ENCODE measurements at regions not wholly inside any gene's neighbourhood (a gene's known extent, or its start where the extent isn't known, plus 50 kb on each side); places are given as distances from the start of the nearest gene placed in this dataset.
"Not testable (repeated sequence)": the region's sequence is repeated elsewhere in the genome, so short reads cannot be mapped to it uniquely, and the experiment has no call there.

DNA sequence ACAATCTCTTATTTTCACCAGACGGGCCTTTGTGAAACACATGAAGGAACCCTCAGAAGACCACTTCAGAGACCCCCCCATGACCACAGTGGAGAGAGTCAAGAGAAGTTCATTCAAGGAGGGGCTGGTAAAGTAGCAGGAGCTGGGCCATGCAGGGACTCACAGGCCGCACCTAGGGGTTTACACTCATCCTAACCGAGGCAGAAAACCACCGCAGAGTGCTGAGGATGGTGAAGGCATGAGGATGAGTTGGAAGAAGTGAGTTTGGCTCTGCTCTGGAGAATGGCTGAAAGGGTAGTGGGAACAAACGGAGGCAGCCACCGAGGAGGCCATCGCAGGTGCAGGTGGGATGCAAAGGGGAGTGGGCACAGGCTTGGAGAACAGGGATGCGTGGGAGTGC is 1046.9 kb downstream of the UQCRFS1 start:
- no peak for DNase-seq (ENCODE audit: low read depth in 2 of 2)

DNA sequence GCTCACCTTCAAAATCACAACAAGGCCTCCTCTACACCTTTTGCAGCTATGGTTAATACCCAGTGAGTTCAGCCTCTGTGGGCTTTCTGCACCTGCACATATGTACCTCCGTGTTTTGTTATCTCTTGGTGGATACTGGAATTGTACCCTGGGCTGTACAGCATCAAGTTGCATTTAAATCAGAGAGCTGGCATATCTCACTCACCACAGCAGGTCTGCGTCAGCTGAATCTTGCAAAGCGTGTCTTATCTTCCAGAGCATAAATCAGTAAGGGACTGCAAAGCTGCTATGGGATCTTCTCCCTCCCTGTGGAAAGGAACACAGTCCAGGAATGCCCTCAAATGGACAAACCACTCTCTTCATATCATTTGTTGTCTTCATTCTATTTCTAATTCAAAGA is 1048.7 kb downstream of the UQCRFS1 start:
- no peak for DNase-seq (ENCODE audit: low read depth in 2 of 2)

DNA sequence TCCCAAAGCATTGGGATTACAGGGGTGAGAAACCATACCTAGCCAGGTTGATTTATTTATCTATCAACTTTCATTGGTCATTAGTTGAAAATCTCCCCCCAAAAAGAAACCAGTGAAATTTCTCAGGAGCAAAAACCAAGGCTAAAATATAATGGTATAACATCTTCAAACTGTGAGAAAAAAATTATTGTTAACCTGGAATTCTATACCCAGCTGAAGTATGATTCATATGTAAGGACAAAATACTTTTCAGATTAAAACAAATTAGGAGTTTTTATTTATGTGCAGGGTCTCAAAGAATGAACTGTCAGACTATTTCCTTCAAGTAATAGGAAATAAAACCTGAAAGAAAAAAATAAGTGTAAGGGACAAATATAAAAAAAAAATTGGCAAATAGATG is 1053.9 kb downstream of the UQCRFS1 start:
- no peak for DNase-seq (ENCODE audit: low read depth in 2 of 2)

DNA sequence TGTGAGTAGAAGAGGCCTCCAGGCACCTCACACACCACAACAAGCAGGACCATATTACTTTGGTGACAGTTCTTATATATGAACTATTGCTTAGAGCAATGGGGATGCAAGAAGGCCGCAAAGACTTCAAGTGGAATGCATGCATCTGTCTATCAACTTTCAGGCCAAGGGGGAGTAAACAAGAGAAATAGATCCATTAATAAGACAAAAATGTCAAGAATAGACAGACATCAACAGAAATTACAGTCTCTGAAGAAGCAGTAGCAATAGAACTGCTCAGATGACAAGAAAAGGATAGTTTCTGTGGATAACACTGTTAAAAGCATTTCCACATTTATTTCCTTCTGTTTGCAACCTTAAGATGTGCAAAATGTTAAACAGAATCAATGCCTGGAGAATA is 1057.7 kb downstream of the UQCRFS1 start:
- DNase-seq (ENCODE audit: low read depth in 2 of 2) = no peak

DNA sequence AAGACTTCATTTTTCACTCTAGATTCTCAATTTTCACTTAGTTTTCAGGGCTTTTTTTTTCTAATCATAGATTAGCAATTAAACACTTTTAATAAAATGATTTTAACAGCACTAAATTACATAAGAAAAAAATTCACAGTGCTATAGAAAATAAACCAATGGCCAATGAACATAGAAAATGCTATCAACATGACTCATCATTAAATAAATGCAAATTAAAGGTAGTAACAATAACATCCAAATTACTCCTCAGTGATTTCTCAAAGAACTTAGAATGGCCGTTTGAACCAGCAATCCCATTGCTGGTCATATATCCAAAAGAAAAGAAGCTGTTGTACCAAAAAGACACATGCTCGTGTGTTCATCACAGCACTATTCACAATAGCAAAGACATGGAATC is 1058.9 kb downstream of the UQCRFS1 start:
- no peak for DNase-seq (ENCODE audit: low read depth in 2 of 2)

DNA sequence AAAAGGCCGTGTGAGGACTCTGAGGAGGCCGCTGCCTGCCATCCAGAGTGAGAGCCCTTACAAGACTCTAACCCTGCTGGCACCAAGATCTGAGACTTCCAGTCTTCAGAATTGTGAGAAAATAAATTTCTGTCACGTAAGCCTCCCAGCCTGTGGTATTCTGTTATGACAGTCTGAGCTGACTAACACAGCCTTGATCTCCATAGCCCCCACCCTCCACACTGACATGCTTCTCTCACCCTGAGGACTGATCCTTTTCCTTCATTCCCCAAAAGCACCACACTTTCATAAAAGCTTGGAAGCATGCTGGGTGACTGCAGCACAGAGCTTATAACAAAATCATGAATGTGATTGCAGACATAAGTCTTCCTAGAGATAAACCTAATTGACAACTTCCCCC is 1059.8 kb downstream of the UQCRFS1 start:
- no peak for DNase-seq (ENCODE audit: low read depth in 2 of 2)

DNA sequence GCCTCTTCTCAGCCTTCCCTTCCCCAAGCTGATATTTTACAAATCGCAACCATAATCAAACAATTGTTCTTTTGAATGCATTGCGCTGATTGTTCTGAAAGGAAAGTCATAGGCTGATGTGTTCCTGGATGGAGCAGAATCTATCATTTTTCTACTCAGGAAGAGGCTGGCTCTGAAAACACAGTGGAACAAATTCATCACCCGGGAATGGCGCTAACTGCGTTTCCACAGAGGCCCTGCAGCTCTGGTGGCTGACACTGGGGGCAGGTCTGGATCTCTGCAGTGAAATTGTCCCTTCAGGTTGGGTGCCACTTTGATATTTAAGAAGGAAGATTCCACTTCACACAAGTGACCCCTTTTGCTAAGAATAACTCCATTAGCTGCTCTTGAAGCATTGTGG is 1060.8 kb downstream of the UQCRFS1 start:
- no peak for DNase-seq (ENCODE audit: low read depth in 2 of 2)

DNA sequence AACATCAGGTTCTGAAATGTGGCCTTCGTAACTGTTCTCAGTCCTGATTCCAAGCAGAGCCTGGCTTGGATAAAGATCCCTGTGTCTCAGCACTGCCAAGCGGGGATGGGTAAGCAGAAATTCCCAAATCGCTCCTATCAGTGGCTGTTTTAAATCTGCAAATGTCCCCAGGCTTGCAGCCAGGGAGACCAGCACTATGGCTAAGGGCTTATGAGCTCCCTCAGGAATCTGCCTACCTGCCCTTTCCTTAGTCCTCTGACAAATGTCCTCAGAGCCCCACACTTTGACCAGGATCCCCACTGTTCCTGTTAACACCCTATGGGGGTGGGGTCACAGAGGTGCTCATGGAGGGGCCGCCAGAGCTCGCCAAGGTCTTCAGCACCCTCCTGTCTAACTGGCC is 1062.8 kb downstream of the UQCRFS1 start:
- DNase-seq (ENCODE audit: low read depth in 2 of 2) = no peak

DNA sequence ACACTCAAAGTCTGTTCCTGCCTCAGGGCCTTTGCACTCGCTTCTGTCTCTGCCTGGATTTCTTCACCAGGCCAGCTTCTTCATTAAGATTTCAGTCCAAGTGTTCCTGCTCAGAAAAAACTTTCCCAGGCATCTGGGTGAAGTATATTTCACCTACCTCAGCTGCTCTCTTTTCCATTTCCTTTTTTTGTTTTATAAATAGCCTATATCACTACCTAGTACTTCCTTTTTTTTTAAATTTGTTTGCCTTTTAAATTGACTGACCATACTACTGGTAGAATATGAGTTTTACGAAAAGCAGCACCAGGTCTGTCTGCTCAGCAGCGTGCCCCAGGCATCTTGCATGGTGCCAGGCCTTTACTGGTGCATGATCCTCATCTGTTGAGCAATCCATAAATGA is 1064.4 kb downstream of the UQCRFS1 start:
- DNase-seq (ENCODE audit: low read depth in 2 of 2) = no peak

DNA sequence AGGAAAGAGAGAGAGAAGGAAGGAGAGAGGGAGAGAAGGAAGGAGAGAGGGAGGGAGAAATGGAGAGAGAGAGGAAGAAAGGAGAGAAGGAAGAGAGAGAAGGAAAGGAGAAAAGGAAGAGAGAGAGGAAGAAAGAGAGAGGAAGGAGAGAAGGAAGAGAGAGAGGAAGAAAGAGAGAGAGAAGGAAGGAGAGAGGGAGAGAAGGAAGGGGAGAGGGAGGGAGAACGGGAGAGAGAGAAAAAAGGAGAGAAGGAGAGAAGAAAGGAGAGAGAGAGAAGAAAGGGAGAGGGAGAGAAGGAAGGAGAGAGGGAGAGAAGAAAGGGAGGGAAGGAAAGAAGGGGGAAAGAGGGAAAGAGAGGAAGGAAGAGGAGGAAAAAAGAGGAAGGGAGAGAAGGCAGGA is 1070.7 kb downstream of the UQCRFS1 start:
- DNase-seq (ENCODE audit: low read depth in 2 of 2) = no peak

DNA sequence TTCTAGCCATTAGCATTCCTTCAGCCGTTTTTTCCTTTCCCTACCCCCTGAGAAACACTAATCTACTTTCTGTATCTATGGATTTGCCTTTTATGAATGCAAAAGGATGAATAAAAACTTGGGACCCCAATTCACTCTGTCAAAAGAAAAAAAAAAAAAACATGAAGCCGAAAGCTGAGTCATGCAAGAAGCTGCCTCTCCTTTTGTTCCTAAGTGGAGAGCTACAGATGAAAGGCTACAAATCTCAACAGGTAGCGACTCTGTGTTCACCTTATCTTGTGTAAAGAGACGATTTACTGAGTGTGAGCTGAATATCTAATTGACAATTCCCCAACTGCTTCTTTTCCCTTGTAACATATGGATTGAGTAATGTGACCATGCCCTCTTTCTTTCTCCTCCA is 1072.8 kb downstream of the UQCRFS1 start:
- DNase-seq (ENCODE audit: low read depth in 2 of 2) = no peak

DNA sequence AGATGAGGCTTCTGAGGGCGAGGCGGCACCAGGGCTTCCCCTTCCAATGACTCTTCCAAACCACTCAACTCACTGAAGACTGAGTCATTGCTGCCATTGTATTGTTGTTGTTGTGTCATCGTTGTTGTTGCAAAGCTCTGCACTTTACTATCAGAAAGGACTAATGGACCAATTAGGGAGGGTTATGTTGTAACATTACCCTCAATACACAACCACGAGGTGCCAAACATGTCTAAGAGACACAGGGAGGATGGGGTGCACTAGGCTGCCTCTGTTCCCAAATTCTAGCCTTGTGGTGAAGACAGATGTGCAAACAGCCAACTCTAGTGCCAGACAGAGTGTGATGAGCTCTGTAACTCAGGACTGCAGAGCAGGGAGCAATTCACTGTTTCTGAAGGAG is 1075.2 kb downstream of the UQCRFS1 start:
- no peak for DNase-seq (ENCODE audit: low read depth in 2 of 2)

DNA sequence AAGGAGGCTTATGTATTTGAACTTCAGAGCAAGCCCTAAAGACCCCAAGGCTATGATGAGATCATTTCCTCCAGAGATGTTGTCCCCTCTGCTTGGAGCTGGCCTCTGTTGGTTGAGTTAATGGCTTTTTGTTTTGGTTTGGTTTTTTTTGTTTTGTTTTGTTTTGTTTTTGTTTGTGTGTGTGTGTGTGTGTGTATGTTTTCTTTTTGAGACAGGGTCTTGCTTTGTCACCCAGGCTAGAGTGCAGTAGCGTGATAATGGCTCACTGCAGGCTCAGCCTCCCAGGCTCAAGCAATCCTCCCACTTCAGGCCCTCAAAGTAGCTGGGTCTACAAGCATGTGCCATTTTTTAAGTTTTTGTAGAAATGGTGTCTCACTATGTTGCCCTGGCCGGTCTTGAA is 1076.2 kb downstream of the UQCRFS1 start:
- DNase-seq (ENCODE audit: low read depth in 2 of 2) = no peak

DNA sequence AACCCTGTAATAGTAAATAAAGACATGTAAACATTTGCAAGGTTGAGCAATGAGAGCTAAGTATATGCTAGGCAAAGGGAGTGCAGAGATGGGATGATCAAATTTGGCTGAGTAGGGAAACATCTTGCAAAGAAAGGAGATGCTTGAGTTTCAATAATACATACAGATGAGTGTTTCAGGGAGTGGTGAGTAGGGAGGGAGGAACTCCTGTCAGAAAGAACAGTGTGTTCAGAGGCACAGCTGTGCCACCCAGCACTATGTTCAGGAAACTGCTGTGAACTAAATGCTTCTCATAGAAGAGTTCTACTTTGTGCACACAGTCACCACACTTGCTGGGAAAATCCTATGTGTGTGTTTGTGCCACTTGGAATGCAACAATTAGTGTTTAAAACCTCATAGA is 1077.1 kb downstream of the UQCRFS1 start:
- no peak for DNase-seq (ENCODE audit: low read depth in 2 of 2)

DNA sequence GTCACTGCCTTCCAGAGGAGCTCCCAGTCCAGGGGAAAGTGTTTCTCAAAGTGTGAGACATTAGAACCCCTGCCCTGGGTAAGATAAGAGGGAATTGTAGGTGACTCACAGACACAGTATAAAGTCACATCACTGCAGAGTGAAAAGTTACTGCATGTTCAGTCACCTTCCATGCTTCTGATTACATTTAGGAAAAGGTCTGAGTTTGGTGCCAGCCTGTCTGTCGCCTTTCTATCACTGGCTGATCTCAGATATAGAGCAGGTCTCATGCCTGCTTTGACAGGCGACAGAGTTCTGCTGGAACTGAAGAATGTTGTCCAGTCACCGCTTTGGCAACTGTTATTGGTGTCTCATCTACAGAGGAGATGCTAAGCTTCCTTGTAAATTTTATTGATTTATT is 1078.6 kb downstream of the UQCRFS1 start:
- no peak for DNase-seq (ENCODE audit: low read depth in 2 of 2)

DNA sequence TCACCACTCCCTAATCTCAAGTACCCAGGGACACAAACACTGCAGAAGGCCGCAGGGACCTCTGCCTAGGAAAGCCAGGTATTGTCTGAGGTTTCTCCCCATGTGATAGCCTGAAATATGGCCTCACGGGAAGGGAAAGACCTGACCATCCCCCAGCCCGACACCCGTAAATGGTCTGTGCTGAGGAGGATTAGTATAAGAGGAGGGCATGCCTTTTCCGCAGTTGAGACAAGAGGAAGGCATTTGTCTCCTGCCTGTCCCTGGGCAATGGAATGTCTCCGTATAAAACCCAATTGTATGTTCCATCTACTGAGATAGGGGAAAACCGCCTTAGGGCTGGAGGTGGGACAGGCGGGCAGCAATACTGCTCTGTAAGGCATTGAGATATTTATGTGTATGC is 1082.1 kb downstream of the UQCRFS1 start:
- not testable (repeated sequence) for DNase-seq (ENCODE audit: low read depth in 2 of 2)

DNA sequence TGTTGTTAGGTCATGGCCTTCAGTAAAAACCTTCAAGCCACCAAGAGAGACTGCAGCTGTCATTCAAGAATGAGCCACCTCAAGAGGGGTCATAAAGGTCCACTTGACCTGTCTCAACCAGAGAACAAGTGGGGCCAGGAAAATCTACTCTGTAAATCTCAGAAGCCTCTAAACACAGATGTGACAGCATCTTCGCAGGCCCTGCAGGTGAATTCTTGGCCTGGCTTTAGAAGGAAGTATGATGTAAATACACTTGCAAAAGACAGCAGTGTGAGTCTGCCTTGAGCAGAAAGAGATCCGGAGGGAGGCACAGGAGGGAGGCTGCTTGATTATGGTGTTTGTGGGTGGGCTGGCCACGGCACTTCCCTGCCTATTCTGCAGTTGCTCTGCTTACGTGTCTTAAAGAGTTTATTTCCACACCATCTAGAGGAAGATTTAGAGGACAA is 1082.9 kb downstream of the UQCRFS1 start:
- DNase-seq (ENCODE audit: low read depth in 2 of 2) = no peak

DNA sequence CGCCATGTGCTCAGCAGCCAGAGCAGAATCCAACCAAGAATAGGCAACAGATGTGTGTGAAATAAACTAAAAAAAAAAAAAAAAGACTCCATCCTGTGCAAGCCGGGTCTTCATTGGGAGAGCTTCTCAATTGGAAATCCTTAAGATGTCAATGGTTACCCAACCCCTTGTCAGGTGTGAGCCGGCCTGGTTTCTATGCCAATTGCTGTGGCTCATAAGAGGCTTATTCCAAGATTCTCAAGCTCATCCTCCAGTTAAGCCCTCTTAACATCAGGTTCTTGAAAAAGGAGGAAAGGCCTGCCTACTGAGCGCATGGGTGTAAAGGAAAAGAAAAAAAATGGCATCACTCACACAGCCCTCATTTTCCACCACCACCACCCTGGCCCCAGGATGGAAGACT is 1084.6 kb downstream of the UQCRFS1 start:
- no peak for DNase-seq (ENCODE audit: low read depth in 2 of 2)

DNA sequence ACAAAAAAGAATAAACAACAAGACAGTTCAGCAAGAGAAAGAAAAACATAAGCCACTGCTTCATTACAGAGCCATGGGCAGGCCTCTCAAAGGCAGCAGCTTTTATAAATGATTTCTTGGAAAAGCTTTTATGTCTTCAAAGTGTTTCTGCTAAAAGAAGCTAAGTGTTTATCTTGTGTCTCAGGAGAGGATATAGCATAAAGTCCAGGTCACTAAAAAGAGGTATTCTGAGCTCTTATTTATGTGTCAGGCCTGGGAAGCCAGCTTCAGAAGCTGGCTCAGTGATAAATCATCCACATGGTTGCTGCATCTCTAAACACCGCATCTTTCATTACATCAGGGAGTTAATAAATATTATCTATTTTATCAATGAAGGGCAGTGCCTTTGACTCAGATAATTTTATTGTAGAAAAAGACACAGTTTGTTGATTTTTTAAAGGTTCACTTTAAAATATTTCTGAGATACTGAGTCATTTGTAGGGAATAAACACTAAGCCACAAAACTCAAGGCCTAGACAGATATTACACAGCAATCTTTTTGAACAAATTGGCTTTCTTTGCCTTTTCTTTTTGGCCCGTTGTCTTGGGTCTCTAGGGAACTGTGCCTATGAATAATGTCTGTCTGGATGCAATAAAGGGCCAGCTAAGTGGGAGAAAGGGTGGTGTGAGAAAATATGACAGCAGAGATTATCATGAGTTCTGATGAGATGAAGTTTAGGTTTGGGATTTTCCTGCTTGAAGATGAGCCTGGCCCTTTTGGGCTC is 1086.6 kb downstream of the UQCRFS1 start:
- DNase-seq (ENCODE audit: low read depth in 2 of 2) = no peak

DNA sequence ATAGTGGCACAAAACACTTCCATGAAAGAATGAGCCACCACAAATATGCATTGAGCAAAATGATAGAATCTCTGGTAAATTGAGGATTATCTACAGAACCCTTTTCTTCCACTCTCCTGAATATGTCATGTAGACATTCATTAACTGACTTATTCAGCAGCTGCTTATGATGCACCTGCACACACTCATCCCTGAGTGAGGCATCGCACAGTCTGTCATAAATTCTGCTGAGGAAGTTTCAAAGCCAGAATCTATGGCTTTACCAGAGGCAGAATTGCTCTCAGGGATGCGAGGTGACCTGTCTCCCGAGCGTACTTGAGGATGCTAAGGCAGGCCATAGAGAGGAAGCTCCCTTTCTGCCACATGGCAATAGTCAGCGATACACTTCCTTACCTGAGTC is 1090.2 kb downstream of the UQCRFS1 start:
- no peak for DNase-seq (ENCODE audit: low read depth in 2 of 2)

DNA sequence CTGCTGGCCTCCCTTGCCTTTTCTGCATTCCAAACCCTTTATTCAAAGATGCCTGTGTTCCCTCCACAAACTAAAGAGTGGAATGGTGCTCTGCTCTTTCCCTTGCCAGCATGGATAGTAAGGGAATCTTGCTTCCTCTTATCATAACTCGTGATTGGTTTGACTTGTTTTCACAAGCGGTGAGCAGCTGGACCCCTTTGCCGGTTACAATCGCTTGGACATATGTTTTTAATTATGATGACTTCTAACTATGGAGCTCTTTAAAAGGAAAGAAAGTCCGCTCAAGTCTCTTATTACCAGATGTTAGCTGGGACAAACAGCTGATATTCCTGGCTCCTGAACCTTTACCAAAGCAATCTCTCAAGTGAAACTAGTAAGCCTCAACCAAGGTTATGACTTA is 1094.7 kb downstream of the UQCRFS1 start:
- no peak for DNase-seq (ENCODE audit: low read depth in 2 of 2)

DNA sequence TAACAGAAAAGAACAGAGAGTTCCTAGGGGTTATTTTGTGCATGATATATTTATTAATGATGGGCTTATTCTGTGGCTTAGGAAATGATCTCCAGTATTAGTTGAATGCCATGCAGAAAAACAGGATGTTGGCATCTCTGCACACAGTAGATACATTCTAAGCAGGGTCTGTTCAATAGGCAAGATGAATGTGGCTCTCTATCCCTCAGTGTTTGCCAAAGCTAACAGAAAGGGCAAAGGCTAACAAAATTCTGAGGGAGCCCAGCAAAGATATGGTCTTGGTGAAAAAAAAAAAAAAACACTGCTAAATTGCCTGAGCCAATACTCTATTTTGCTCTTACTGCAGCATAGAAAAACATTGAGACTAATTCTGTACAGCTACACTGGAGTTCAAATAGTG is 1095.8 kb downstream of the UQCRFS1 start:
- no peak for DNase-seq (ENCODE audit: low read depth in 2 of 2)

DNA sequence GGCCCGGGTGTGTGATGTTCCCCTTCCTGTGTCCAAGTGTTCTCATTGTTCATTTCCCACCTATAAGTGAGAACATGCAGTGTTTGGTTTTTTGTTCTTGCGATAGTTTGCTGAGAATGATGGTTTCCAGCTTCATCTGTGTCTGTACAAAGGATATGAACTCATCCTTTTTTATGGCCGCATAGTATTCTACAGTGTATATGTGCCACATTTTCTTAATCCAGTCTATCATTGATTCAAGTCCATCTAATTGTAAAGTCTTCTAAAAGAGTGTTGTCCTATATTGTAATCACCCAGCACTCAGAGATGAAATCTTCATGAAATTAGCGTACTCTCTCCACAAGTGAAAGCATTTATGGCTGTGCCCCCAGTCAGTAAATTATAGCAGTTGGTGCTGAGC is 1096.6 kb downstream of the UQCRFS1 start:
- not testable (repeated sequence) for DNase-seq (ENCODE audit: low read depth in 2 of 2)

DNA sequence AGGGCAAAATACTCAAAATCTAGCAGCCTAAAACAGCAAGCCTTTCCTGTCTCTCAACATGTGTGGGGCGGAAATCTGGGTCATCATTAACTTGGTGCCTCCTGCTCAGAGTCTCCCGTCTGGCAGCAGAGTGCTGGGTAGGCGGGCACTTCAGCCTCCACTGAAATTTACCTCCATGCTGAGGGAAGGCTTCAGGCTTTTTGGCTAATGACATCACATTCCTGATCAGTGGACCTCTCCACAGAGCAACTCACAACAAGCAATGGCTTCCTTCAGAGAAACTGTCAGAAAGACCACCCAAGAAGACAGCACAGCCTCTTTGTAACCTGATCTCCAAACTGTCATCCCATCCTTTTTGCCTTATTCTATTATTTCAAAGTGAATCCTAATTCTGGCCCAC is 1109.0 kb downstream of the UQCRFS1 start:
- DNase-seq (ENCODE audit: low read depth in 2 of 2) = no peak

All from stimulated activated CD4-positive, alpha-beta T cell treated with anti-CD3 and anti-CD28 coated beads, Interleukin-1b, Interleukin-23, amount 100 ng/mL, for 4 hours (primary cell).